ENCODE measurements at regions not wholly inside any gene's neighbourhood (a gene's known extent, or its start where the extent isn't known, plus 50 kb on each side); places are given as distances from the start of the nearest gene placed in this dataset.
"Not testable (repeated sequence)": the region's sequence is repeated elsewhere in the genome, so short reads cannot be mapped to it uniquely, and the experiment has no call there.

DNA sequence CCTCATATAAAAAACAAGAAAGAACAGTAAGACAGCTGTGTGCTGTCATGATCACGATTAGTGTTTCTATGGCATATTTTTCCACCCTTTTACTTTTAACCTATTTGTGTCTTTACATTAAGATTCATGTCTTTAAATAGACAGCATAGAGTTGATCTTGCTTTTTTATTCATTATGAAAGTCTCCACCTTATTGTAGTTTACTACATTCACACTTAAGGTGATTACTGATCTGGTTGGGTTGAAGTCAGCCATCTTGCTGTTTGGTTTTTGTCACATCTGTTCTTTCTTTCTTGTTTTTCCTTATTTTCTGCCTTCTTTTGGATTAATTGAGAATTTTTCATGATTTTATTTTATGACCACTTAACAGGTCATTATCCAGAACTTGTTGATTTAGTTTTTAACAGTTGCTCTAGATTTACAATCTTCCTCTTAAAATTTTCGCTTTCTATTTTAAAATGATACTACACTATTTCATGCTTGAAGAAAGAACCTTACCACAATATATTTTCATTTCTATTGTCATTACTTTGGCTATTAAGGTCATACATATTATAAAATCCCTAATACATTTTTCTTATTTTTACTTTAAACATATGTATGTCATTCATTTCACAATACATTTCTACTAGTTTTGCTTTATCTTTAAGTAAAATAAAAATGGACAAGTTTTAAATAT lies 292.5 kb downstream of the SH3GL2 start:
- TF ChIP-seq CTCF (conservative IDR thresholded peaks at IDR 0.05), result no peak
- no peak overlapping the region for H3K27ac ChIP-seq

DNA sequence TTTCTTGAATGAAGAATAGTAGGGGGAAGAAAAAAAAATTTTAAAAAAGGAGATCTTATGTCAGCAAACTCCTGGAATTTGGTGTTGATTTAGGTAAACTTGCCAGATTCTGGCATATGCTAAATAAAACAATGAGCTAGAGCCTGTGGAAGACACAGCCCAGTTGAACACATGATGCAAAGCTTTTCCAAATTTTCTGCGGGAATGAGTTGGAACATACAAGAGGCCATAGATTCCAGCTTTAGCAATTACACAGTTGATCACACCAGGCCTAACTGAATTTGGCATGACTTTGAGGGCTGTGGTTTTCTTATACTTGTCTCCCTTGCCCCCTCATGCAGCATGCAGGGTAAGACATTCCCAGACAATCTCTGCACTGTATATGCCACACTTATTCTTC lies 297.0 kb downstream of the SH3GL2 start:
- H3K27ac ChIP-seq, result no peak overlapping the region
- no peak for TF ChIP-seq CTCF (conservative IDR thresholded peaks at IDR 0.05)

DNA sequence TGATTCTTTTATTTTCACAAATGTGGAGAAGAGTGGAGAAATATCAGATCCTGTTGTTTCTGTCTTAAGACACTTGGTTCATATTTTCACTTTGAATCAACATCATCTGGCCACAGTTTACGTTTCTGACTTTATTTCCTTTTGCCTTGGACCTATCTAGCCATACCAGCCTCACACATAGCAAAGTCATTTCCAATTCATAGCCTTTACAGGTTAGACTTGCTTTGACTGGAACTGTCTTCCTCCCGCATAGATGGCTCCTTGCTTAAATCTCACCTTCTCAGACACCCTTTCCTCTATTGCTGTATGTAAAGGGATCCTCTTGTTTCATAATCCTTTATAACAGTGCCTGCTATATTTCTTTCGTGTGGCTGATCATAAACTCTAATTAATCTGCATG lies 297.8 kb downstream of the SH3GL2 start:
- H3K27ac ChIP-seq, result no peak overlapping the region

GRCh38 chr9:17878810-17879370 lies 300.0 kb downstream of the SH3GL2 start:
- no peak for TF ChIP-seq CTCF (conservative IDR thresholded peaks at IDR 0.05)
- no peak overlapping the region for H3K27ac ChIP-seq

More for the DNA sequence above, 297.8 kb downstream of the SH3GL2 start:
- no peak for TF ChIP-seq CTCF (conservative IDR thresholded peaks at IDR 0.05)

DNA sequence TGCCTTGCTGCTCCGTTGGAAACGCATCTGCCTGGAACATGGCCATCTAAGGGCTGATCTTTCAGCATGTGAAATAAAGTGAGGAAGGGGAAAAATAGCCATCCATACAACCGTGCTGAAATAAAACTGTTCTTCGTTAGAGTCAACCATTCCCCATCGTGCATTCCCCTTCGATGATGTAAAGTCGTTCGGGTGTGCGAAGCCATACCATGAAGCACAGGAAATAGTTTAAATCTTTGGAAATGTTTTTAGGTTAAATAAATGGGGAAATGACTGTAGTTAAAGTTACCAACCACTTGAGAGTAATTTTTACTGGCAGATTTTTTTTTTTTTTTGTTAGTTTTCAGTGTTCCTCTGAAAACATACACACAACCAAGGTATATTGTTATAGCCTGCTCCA lies 302.5 kb downstream of the SH3GL2 start:
- no peak overlapping the region for H3K27ac ChIP-seq

DNA sequence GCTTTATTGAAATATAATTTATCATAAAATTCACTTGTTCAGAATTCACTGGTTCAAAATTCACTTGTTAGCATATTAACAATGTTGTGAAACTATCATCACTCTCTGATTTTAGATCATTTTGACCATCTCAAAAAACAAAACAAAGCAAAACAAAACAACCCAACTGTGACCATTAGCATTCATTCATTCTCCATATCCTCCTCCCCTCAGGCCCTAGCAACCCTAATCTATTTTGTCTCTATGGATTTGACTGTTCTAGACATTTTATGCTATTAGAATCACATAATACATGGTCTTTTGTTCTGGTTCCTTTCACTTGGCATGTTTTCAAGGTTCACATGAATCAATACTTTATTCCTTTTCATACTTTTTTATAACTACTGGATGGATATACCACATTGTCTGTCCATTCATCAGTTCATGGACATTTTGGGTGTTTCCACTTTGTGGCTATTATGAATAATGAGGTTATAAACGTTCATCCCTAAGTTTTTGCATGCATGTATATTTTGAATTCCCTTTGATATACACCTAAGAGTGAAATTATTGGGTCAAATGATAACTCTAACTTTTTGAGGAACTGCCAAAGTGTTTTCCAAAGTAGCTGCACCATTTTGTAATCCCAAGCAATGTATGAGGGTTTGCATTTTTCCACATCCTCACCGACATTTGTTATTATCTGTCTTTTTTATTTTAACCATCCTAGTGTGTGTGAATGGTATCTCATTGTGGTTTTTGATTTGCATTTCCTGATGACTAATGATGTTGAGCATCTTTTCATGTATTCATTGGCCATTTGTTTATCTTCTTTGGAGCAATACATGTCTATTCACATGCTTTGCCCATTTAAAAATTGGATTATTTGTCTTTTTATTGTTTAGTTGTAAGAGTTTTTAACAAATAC lies 304.1 kb downstream of the SH3GL2 start:
- no peak overlapping the region for H3K27ac ChIP-seq
- no peak for TF ChIP-seq CTCF (conservative IDR thresholded peaks at IDR 0.05)

More for the DNA sequence above, 302.5 kb downstream of the SH3GL2 start:
- TF ChIP-seq CTCF (conservative IDR thresholded peaks at IDR 0.05), result no peak

DNA sequence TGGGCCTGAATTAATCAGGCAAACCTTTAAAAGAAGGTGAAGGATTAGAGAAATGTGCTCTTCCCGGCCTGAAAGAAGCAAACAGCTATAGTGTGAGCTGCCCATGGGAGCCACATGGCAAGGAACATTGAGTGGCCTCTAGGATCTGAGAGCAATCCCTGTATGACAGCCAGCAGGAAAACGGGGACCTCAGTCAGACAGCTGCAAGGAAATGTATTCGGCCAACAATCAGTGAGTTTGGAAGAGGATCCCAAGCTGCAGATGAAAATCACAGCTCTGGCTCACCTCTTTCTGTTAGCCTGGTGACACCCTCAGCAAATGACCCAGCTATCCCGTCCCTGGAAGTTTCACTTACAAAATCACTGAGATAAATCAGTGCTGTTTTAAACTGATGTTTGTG lies 309.2 kb downstream of the SH3GL2 start:
- no peak for TF ChIP-seq CTCF (conservative IDR thresholded peaks at IDR 0.05)
- H3K27ac ChIP-seq, result no peak overlapping the region

DNA sequence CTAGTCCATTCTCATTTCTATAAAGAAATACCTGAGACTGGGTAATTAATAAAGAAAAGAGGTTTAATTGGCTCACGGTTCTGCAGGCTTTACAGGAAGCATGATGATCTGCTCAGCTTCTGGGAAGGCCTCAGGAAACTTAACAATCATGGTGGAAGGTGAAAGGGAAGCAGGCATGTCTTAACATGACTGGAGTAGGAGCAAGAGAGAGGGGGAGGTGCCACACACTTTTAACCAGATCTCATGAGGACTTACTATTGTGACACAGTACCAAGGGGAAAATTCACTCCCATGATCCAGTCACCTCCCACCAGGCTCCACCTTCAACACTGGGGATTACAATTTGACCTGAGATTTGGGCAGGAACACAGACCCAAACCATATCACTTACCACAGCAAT lies 310.1 kb downstream of the SH3GL2 start:
- H3K27ac ChIP-seq, result not testable (repeated sequence)

Data from VCaP (cell line).